Hindlimb muscle (tissue), 1 donor: ENCODE measurements at regions not wholly inside any gene's neighbourhood (a gene's known extent, or its start where the extent isn't known, plus 50 kb on each side); places are given as distances from the start of the nearest gene placed in this dataset.

Source experiments
- DNase-seq: peaks from one replicate; pipeline ENCODE4 v3.0.0-alpha.2; 2013

- DNase-seq, result no peak
Measured at GRCh38 chr7:42617071-42617765, 294.7 kb downstream of the C7orf25 start.

DNA sequence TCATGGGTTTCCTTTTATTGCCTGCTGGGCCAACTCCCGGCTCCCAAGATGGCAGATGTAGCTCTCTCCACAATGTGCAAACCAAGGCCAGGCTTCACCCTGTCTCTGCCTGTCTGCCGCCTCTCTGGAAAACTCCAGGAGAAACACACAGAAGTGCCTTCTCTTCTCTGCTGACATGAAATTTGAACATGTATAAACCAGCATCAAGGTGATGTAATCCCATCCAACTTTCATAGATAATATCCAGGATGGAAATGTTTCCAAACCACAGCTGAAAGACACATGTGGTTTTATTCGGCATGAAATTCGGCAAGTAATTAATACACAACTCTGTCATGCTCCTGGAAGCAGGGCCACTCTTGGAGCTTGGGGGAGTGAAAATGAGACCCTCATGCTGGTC is 297.2 kb downstream of the C7orf25 start:
- no peak for DNase-seq

DNA sequence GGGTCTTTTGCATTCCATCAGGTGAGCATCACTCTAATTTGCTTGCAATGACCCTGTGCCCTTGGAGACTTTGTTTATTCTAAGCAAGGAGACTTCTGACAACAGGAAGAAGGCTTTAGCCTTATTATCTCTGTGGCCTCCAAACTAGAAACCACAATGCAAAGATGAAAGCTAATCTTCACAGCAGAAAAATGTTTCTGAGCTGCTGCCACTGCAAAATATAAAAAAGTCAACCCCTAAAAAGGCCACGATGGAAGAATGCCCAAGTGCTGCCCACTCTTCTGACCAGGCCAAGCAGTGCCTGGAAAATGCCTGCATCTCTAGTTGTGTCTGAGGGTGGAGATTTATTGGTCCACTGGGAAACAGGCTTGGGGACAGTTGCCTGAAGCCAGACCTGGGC is 299.9 kb downstream of the C7orf25 start:
- DNase-seq, result no peak

DNA sequence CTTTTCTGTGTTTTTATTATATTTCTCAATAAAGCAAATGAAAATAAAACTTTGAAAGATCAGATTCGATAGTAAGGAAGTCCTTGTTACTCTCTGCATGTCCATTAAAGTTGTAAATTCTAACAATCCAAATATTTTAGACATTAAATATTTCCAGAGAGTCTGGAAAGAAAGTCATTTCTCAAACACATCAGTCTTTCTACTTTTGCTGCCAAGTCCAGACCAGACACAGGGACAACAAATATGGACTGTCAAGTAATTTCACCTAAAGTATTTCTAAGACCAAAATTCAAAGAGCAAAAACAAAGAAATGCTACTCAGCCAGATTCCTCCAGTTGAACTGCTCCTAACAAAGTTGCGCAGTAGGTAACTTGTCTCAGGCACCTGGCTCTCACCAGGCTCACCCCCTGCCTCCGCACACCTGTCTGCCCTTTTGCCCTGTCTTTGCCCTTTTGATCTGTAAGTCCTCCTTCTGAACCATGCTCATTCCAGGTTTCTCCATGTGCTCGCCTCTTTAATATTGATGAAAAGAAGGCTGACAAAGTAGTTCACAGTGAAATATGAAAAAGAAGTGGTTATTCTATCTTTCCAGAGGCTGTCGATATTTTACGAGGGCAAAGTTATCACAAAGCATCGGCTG is 300.5 kb downstream of the C7orf25 start:
- DNase-seq, result no peak

- no peak for DNase-seq
Measured at GRCh38 chr7:42606193-42606905, 305.5 kb downstream of the C7orf25 start.

DNA sequence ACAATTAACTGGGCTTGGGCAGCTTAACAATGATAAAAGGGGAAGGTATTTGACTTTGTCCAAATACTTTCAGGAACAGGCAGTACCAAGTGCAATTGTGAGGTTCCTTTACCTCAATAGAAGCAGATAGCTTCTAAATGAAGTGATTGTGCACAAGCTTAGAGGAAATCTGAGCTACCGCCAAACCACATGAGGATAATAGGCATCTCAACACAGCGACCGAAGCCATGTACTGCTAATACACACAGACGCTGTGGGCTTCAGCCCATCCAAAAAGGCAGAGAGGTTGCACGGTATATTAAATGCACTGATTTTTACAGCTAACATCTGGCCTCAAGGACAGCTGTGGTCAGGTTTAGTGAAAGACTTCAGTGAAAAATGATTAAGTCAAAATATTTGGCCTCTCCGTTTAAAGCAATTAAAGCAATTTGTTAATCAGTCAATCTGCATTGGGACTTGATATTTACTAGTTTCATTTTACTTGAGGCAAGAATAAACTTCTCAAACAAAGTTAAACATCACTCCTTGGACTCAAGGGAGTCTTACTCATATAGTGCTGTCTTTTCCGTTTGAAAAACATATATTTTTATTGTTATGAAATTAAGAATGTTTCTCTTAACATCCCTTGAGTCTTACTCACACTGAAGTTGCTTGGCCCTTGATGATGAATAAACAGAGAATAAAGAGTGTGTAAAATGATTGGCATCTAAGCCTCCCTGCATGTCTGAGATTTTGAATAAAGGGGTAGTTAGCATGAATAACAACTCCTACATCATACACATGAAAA is 306.3 kb downstream of the C7orf25 start:
- peak; percentile 24 for DNase-seq

- DNase-seq, result no peak
Measured at GRCh38 chr7:42603496-42603895, 308.4 kb downstream of the C7orf25 start.

GRCh38 chr7:42597300-42597699 is 314.6 kb downstream of the C7orf25 start:
- no peak for DNase-seq

DNA sequence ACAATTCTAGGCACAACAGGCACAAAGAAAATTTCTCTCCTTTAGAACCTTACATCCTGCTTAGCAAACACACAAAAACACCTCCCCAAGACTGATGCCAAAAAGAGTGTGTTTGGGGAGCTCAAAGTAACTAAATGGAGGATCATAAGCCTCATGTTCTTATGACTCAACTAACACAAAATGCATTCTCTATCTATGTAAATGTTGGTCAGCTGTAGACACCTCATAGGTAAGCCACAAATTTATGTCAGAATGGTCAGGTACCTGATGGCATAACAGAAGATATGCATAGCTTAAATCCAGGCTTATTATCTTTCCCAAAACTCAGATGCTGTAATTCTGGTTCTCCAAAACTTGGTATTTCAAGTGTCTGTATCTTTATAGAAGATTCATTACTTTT is 315.1 kb downstream of the C7orf25 start:
- no peak for DNase-seq

DNA sequence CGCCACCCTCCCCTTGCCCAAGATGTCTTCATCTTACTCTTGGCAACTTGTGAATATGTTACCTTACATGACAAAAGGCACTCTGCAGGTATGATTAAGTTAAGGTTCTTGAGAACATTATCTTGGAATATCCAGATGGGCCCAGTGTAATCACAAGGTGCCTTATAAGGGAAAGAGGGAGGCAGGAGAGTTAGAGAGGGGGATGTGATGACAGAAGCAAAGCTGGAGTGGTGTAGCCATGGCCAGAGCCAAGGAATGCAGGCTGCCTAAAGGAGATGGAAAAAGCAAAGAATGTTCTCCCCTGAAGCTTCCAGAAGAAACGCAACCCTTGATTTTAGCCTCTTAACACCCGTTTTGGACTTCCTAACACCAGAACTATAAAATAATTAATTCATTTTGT is 318.0 kb downstream of the C7orf25 start:
- DNase-seq, result no peak

DNA sequence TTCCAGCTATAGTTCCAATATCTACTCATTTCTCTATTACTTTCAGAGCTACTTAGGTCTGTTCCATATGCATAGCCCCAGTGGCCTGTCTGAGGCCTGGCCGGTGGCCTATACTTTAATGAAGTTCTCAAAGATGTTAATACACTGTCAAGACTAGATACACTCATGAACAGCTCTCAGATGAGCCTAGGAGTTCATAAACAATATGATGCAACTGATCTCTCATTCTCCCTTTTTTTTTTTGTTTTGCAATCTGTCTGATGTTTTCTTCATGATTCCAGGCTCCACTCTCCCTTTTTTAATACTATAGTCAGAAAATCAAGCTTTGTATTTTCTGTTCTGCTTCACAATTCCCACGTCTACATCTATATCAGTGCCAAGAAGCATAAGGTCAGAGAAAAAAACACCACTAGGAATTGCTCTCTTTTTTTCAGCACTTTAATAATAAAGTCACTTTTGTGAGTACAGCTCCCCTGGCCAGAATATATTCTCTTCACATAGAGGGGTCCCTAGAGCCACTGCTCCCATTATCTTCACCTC is 321.0 kb downstream of the C7orf25 start:
- no peak for DNase-seq

- no peak for DNase-seq
Measured at GRCh38 chr7:42588876-42589275, 323.0 kb downstream of the C7orf25 start.

GRCh38 chr7:42587806-42588205 is 324.1 kb downstream of the C7orf25 start:
- no peak for DNase-seq

DNA sequence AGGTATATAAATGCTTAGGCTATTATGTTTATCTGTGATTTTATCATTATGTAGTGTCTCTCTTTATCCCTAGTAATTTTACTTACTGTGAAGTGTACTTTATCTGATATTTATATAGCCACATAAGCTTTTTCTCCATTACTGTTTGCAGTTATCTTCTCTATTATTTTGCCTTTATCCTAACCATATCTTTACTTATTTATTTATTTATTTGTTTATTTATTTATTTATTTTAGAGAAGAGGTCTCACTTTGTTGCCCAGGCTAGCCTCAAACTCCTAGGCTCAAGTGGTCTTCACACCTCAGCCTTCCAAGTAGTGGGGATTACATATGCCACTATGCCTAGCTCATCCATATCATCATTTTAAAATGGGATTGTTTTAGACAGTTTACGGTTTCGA is 331.8 kb downstream of the C7orf25 start:
- no peak for DNase-seq

DNA sequence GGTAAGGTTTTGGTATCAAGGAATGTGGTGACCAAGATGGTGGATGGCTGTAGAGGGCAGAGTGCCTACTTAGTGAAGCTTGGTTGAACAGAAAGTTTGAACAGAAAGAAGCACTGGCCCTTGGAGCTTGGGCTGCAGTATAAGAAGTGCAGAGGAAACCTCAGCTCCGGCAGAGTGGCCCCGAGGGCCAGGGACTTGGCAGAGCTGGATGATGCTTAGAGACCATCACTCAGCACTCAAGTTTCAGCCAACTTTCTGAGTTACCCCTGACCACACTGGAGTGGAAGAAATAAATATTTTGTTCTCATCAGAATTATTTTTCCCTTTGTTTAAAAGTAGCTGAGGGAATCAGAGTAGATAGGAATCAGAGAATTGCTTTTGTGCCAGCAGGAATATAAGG is 336.7 kb downstream of the C7orf25 start:
- no peak for DNase-seq

- no peak for DNase-seq
Measured at GRCh38 chr7:42574685-42575084, 337.2 kb downstream of the C7orf25 start.

GRCh38 chr7:42573881-42574672 is 337.1 kb upstream of the GLI3 start:
- peak; percentile 12 for DNase-seq

DNA sequence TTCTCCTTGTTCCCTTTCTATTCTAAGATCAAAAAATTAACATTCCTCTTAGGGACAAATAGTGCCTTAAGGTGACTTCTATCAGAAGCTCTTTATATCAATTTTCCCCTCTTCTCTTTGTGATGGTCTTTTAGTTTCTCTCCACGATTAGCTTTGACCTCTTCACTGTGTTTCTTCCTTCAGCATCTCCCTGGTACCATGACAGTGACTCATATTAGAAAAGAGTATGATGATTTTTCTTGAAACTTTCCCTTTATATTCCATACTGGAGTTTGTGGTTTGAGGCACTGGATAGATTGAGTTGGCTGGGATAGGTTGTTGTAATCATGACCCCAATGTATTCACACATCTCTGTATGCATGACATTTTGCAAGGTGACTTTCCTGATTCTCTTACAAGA is 335.6 kb upstream of the GLI3 start:
- DNase-seq, result no peak

DNA sequence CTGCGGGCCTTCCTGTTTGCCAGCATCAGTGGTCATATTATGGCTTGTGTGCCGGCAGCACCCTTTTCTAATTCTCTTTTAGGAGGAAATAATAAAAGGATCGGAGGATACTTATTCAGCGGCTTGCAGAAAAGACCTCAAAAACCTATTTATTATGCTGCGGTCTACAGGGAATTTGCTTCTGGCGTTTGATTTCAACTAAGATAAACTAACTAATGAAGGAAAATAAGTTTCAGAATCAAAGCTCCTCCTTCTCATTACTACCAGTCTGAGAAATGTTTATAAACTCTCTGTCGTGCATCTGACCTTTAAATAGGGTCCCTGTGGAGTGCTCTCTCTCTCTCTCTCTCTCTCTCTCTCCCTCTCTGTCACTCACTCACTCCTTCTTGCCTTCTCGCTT is 335.0 kb upstream of the GLI3 start:
- no peak for DNase-seq

DNA sequence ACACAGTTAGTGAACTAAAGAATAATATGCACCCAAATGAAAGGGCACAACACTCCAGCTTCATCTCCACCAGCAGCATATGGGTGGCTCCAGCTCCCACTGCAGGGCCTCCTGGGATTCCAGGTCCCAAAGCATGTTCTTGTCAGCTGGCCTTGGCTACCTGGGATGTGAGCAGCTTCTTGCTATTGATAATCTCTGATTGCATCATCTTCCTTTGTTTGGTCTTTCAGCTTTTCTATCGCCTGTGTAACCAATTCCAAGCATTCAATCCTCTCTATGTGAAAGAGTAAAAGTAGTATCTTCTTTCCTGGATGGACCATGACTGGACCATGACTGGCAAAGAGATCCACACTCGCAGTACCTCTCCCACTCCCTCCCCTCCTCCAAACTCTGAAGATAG is 333.9 kb upstream of the GLI3 start:
- no peak for DNase-seq

GRCh38 chr7:42567051-42567450 is 330.0 kb upstream of the GLI3 start:
- DNase-seq, result no peak

DNA sequence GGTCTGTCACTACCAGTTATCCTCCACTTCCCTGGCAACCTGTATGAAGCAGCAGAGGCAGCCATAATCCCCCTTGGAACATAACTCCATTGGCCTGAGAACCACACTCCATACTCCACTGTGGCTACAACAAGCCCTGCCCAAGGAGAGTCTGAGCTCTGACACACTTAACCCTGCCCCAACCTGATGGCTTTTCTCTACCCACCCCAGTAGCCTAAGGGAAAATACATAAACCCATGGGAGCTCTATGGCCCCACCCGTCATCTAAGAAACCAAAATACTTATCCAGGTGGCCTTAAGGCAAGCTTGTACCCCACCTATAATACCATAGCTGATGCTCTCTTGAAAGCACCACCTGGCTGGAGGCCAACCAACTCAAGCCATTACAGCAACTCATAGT is 324.8 kb upstream of the GLI3 start:
- DNase-seq, result no peak
